GM23338 (cell line): ENCODE measurements at regions not wholly inside any gene's neighbourhood (a gene's known extent, or its start where the extent isn't known, plus 50 kb on each side); places are given as distances from the start of the nearest gene placed in this dataset.

Experiments
- CREB1 ChIP-seq: fragments of 250-450 bp; sonication (Bioruptor Pico); IDR thresholded peaks from 2 replicates; pipeline ENCODE4 v1.5.0; 2020; ENCODE audit warnings: low read depth, mild to moderate bottlenecking, moderate library complexity
- CTCF ChIP-seq, 2 experiments: fragments of 200-600 bp in 1 of 2; sonication (generic) in 1 of 2; conservative IDR thresholded peaks; 2 replicates each; pipeline versions ENCODE4 v1.5.1 to v1.6.1; 2016 to 2017; ENCODE audit warnings: antibody characterized with exemption in 2 of 2, low read depth in 2 of 2, mild to moderate bottlenecking in 2 of 2, moderate library complexity in 1 of 2
- EZH2 ChIP-seq: fragments of 200-600 bp; sonication (generic); IDR thresholded peaks from one replicate; pipeline ENCODE4 v1.8.0; 2017; ENCODE audit warnings: antibody characterized with exemption, mild to moderate bottlenecking, low read depth; ENCODE audit not compliant: unreplicated experiment
- EZH2phosphoT487 ChIP-seq: fragments of 200-600 bp; sonication (generic); IDR thresholded peaks from one replicate; pipeline ENCODE4 v1.8.1; 2018; ENCODE audit warnings: antibody characterized with exemption; ENCODE audit not compliant: unreplicated experiment
- NANOG ChIP-seq: IDR thresholded peaks from 2 replicates; pipeline ENCODE4 v1.6.1; 2016; ENCODE audit warnings: antibody characterized with exemption, borderline replicate concordance
- POLR2AphosphoS5 ChIP-seq: IDR thresholded peaks from 2 replicates; pipeline ENCODE4 v1.6.1; 2016; ENCODE audit warnings: antibody characterized with exemption, low read depth
- STAT1 ChIP-seq: IDR thresholded peaks from one replicate; pipeline ENCODE4 v1.6.1; 2016; ENCODE audit warnings: antibody characterized with exemption; ENCODE audit not compliant: unreplicated experiment
- ZNF331 ChIP-seq: fragments of 250-450 bp; sonication (Bioruptor Pico); IDR thresholded peaks from 2 replicates; pipeline ENCODE4 v1.5.0; 2020; ENCODE audit warnings: low read depth, mild to moderate bottlenecking, moderate library complexity
- TF ChIP-seq, protein P1 (sequence below): IDR thresholded peaks from one replicate; pipeline ENCODE4 v1.6.1; 2018; ENCODE audit warnings: antibody characterized with exemption; ENCODE audit not compliant: unreplicated experiment

- TF ChIP-seq CTCF (conservative IDR thresholded peaks at IDR 0.05; ENCODE audit: low read depth in 2 of 2): no peak
- no peak for TF ChIP-seq POLR2AphosphoS5
- TF ChIP-seq, protein P1, sequence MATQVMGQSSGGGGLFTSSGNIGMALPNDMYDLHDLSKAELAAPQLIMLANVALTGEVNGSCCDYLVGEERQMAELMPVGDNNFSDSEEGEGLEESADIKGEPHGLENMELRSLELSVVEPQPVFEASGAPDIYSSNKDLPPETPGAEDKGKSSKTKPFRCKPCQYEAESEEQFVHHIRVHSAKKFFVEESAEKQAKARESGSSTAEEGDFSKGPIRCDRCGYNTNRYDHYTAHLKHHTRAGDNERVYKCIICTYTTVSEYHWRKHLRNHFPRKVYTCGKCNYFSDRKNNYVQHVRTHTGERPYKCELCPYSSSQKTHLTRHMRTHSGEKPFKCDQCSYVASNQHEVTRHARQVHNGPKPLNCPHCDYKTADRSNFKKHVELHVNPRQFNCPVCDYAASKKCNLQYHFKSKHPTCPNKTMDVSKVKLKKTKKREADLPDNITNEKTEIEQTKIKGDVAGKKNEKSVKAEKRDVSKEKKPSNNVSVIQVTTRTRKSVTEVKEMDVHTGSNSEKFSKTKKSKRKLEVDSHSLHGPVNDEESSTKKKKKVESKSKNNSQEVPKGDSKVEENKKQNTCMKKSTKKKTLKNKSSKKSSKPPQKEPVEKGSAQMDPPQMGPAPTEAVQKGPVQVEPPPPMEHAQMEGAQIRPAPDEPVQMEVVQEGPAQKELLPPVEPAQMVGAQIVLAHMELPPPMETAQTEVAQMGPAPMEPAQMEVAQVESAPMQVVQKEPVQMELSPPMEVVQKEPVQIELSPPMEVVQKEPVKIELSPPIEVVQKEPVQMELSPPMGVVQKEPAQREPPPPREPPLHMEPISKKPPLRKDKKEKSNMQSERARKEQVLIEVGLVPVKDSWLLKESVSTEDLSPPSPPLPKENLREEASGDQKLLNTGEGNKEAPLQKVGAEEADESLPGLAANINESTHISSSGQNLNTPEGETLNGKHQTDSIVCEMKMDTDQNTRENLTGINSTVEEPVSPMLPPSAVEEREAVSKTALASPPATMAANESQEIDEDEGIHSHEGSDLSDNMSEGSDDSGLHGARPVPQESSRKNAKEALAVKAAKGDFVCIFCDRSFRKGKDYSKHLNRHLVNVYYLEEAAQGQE: no peak
- no peak for TF ChIP-seq CREB1
- TF ChIP-seq EZH2: no peak
- TF ChIP-seq STAT1: no peak
- no peak for TF ChIP-seq ZNF331 (CRISPR knock-in tag)
- TF ChIP-seq NANOG: no peak
- no peak for TF ChIP-seq EZH2phosphoT487
Observed at GRCh38 chr5:6976971-6977370, 263.7 kb downstream of the TENT4A start.
